Right cardiac atrium (tissue), 5 donors: ENCODE measurements at regions not wholly inside any gene's neighbourhood (a gene's known extent, or its start where the extent isn't known, plus 50 kb on each side); places are given as distances from the start of the nearest gene placed in this dataset.

ENCODE experiments used
- ATAC-seq, 2 donors: fragments of 200-7000 bp; cut with Tn5 transposase; one replicate each; pipeline versions ENCODE4 v1.8.0 to v1.9.1; 2020; ENCODE audit warnings: moderate library complexity in 2 of 2, mild to moderate bottlenecking in 1 of 2
- DNase-seq, 3 donors: peaks; one replicate each; pipeline ENCODE4 v3.0.0-alpha.2; 2020
- H3K27ac ChIP-seq: one replicate; pipeline ENCODE4 v1.5.1; 2013; ENCODE audit warnings: mild to moderate bottlenecking, low read length, control low read depth, moderate library complexity
- H3K27me3 ChIP-seq: one replicate; pipeline ENCODE4 v1.6.1; 2013; ENCODE audit not compliant: control insufficient read depth, insufficient read depth
- H3K4me1 ChIP-seq: one replicate; pipeline ENCODE4 v1.6.1; 2013; ENCODE audit warnings: low read length; ENCODE audit not compliant: control insufficient read depth, insufficient read depth
- H3K4me3 ChIP-seq: one replicate; pipeline ENCODE4 v1.5.1; 2013; ENCODE audit warnings: low read length, control low read depth
- H3K9me3 ChIP-seq: one replicate; pipeline ENCODE4 v1.6.1; 2013; ENCODE audit warnings: low read length; ENCODE audit not compliant: control insufficient read depth
- WGBS: extraction: QIAGEN DNeasy Blood & Tissue Kit; methylation state at CpG from one replicate; pipeline ENCODE4 v1.1.7; 2013; 5-methylcytosine and 5-hydroxymethylcytosine counted together
- intact Hi-C, 4 donors: fragments of 100-400 bp; cut with DNase I; formaldehyde crosslinking; loops; one replicate each; pipeline versions ENCODE4 v1.11.0 to v1.14.0; 2022 to 2023
- donor health status: healthy with polysubstance abuse.
- donor health status: DM: no; HTN: yes; CAD: no.
- donor health status: DM: no; HTN: no; CAD: no.
- donor health status: DM: no; HTN: yes; CAD: no; lungs with severe emphysema.
- donor health status: DM: yes; HTN: yes; CAD: no.

DNA sequence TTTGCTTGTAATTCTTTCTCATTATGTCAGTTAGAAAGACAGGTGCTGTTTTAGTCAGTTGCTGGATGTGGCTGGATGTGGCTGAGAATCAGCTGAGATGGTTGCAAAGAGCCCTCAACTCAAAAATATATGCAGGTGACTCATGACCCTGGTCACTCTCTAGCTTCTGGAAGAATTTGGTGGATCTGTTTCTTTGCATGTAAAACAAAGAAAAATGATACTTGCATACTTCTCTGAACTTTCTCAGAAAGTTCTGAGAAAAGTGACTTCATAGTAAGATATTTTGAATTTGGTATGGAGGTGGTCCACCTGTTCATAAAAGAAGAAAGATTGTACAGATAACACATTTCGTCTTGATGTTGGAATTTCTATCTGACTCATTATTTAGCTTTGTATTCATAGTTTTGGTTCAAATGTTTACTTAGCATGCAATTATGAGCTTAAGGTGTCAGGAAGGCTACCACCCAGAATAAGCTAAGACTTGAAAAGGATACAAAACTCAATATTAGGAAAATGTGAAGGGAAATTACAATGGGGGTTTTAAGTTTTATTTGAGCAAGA lies 163.2 kb upstream of the OLIG3 start:
- ATAC-seq (no peak), DNase-seq (no peak)
- Histone ChIP-seq H3K27ac (no peak overlapping the region), H3K9me3 (peaks cover 8% of the 10 kb centered on the region), H3K4me3 (no peak overlapping the region), H3K27me3 (no peaks in the 10 kb centered on the region), H3K4me1 (no peaks in the 10 kb centered on the region)
- WGBS: 72% methylated on average over 1 of the region's 1 CpG
- intact Hi-C loops: no loop called here

DNA sequence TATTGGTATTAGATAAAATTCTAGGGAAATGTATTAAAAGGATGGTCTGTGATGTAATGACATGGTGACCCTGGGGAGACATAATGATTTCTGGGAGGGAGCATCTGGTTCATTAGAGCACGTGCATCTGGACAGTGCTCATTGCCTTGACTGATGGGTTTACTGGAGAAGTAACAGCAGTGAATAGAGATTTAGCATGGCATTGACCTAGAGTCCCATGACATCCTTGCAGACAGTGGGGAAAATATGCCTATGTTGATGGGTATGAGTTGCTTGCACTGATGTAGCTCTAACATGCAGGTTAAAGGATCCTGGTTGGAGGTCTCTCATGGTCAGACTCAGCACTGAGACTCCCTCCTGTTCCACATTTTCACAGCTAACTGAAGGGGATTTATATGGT lies 164.1 kb upstream of the OLIG3 start:
- Histone ChIP-seq H3K27me3 (no peaks in the 10 kb centered on the region), H3K9me3 (peaks cover 5% of the 10 kb centered on the region), H3K4me3 (no peak overlapping the region), H3K27ac (no peak overlapping the region), H3K4me1 (no peaks in the 10 kb centered on the region)
- WGBS: 71% methylated on average over 1 of the region's 1 CpG
- DNase-seq: no peak
- intact Hi-C loops: no loop called here
- no peak for ATAC-seq

DNA sequence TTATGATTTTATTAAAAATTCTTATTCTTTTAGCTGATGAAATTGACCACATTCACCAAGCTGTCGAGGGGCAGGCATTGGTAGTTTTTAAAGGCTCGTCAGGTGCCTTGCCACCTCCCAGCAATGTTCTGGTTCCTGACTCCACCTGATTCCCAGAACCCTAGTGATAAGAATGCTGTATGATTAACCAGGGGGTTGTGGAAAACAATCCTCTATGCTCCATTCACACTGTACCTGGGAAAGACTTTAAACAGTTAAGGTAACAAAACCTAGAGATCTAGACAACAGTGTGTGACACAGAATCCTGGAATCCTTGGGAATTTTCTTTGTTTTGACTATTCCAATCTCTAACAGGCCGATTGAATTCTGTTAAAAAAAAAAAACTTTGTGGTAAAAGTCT lies 165.7 kb upstream of the OLIG3 start:
- Histone ChIP-seq H3K27ac (no peak overlapping the region), H3K4me3 (no peak overlapping the region), H3K4me1 (no peaks in the 10 kb centered on the region), H3K27me3 (no peaks in the 10 kb centered on the region), H3K9me3 (peaks cover 3% of the 10 kb centered on the region)
- WGBS: 76% methylated on average over 3 of the region's 3 CpGs
- ATAC-seq: no peak
- intact Hi-C loops: no loop called here
- DNase-seq: no peak

DNA sequence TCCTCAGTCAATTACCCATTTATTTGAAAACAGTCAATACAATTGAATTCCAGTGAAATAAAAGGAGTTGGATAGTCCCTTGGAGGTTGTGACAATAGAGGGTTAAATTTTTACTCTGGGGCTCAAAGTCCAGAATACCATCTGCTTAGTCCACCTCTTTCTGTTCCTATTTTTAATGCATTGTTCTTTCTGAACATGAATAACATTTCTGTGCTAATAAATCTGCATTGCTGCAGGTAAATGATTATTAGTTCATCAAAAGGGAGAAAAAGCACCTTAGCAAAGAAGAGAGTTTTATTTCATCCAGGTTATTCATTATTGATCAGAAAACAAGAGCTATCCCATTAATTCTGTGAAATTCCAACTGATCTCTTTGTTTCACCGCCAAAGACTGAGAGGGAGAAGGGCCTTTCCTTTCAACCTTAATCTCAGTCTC lies 166.1 kb upstream of the OLIG3 start:
- Histone ChIP-seq H3K27me3 (no peaks in the 10 kb centered on the region), H3K27ac (no peak overlapping the region), H3K9me3 (peaks cover 3% of the 10 kb centered on the region), H3K4me3 (no peak overlapping the region), H3K4me1 (no peaks in the 10 kb centered on the region)
- ATAC-seq: no peak
- WGBS: 78% methylated on average over 1 of the region's 1 CpG
- DNase-seq: no peak
- intact Hi-C loops: no loop called here

DNA sequence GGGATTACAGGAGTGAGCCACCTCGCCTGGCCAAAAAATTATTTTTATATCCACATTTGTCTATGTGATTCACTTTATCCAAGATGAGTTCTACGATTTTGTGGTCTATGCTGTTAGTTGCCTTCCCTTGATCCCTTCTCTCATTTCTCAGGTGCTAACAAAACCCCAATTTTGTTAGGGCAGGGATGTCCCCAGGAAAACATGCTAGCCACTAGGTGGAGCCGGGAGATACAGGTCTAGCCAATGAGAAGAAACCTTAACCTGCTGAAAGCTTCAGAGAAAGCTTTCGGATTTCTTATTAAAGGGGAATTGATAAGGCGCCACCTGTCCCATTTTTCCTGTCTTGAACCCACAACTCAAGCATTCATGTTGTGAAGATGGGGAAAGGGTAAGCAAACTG lies 167.4 kb upstream of the OLIG3 start:
- ATAC-seq (no peak), DNase-seq (peak in 2 of 3 donors; percentile 22 to 54)
- H3K9me3 ChIP-seq: no peaks in the 10 kb centered on the region
- intact Hi-C loops: no loop called here
- no peaks in the 10 kb centered on the region for H3K4me1 ChIP-seq
- H3K27me3 ChIP-seq: no peaks in the 10 kb centered on the region
- H3K4me3 ChIP-seq: no peak overlapping the region
- H3K27ac ChIP-seq: no peak overlapping the region
- WGBS: 81% methylated on average over 5 of the region's 5 CpGs

DNA sequence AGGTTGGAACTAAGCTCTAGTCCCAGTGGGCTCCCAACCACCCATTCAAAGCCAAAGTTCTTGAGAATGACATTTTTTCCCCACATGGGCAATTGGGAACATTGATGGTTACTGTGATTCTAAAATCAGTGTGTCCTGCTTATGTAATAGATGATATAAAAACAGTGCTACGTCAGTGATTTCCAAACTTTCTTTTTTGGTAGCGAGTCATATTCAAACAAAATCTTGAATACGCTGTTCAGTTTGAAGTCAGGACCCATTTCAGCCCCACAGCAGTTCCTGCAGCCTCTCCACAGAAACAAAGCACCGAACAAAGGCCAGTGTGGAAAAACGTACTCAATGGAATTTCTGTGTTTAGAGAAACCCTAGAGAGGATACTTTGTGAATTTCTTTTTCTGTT lies 170.0 kb upstream of the OLIG3 start:
- WGBS: 59% methylated on average over 5 of the region's 5 CpGs
- Histone ChIP-seq H3K9me3 (no peaks in the 10 kb centered on the region), H3K27ac (no peak overlapping the region), H3K4me1 (no peaks in the 10 kb centered on the region), H3K27me3 (no peaks in the 10 kb centered on the region), H3K4me3 (no peak overlapping the region)
- ATAC-seq (no peak), DNase-seq (no peak)
- intact Hi-C loops: no loop called here

DNA sequence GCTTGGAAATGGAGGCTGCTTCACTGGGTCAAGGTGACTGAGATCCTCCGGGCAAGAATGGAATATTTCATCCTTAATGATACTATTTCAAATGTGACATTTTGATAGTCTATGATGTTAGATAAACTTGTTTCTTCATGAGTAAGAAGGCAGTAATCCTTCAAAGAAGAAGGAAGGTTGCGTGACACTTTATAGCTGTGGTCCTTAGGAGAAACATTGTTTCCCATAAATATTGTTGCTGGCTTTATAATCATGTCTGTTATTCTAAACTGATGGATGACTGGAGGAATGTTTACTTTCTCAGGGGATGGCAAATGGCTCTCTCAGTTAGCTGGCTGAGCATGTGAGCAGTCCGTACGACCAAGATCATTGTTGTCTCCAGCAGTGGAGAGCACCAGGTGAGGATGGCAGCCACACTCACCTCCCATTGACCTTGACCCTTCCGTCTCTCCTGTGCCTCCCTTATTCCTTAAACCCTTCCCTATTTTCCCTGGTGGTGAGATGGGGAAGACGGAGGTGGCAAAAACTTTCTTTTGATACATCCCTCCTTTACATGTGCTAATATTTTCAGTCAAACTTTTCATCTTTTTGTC lies 171.2 kb upstream of the OLIG3 start:
- no peaks in the 10 kb centered on the region for H3K27me3 ChIP-seq
- H3K9me3 ChIP-seq: no peaks in the 10 kb centered on the region
- H3K4me1 ChIP-seq: no peaks in the 10 kb centered on the region
- no peak overlapping the region for H3K27ac ChIP-seq
- no peak overlapping the region for H3K4me3 ChIP-seq
- intact Hi-C loops: no loop called here
- 82% methylated on average over 6 of the region's 6 CpGs for WGBS
- ATAC-seq (no peak), DNase-seq (no peak)

DNA sequence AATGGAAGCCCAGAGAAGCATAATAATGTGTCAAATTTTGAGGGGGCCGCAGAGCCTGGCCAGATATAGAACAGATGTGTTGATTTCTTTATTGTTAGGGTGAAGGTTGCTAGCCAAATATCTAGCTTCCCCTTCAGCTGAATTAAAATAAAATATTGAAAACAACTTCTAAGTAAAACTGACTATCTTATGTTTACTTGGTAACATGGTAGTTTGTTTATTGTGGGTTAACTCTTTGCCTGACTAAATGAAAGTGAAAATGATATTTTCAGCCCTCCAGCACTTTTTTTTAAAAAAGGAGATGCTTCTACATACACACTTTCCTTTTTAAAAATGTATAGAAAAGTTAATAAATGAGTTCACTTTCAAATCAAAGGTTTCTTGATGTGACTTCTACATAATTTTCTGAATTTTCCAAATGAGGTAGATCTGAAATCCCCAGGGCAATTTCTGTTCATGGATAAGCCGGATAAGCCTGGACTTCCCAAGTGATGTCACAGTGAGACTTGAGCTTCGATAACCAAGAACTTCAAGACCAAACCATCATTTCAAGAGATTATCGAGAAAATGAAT lies 172.1 kb upstream of the OLIG3 start:
- Histone ChIP-seq H3K4me3 (no peak overlapping the region), H3K27me3 (no peaks in the 10 kb centered on the region), H3K27ac (no peak overlapping the region), H3K9me3 (no peaks in the 10 kb centered on the region), H3K4me1 (no peaks in the 10 kb centered on the region)
- ATAC-seq: no peak
- intact Hi-C loops: no loop called here
- DNase-seq: no peak
- WGBS: 58% methylated on average over 4 of the region's 4 CpGs

DNA sequence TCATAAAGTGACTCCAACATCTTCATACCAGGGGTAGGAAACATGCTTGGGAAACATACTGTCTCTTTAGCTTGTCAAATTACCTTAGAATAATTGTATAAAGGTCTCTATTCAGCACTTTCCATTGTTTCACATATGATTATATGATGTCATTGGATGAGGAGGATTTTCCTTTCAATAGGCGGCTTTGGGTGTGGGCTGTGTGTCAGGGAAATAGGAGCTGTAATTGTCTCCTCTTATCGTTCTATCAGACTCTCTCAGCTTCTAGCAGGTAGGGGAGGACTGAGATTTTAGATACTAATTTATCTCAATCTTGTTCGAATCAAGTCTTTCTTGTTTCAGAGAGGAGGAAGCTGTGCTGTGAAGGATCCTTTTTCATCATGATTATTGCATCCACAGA lies 179.4 kb upstream of the OLIG3 start:
- intact Hi-C loops: no loop called here
- H3K4me1 ChIP-seq: no peaks in the 10 kb centered on the region
- no peaks in the 10 kb centered on the region for H3K27me3 ChIP-seq
- no peaks in the 10 kb centered on the region for H3K9me3 ChIP-seq
- WGBS: 54% methylated on average over 3 of the region's 3 CpGs
- DNase-seq (no peak), ATAC-seq (no peak)
- no peak overlapping the region for H3K27ac ChIP-seq
- no peak overlapping the region for H3K4me3 ChIP-seq

DNA sequence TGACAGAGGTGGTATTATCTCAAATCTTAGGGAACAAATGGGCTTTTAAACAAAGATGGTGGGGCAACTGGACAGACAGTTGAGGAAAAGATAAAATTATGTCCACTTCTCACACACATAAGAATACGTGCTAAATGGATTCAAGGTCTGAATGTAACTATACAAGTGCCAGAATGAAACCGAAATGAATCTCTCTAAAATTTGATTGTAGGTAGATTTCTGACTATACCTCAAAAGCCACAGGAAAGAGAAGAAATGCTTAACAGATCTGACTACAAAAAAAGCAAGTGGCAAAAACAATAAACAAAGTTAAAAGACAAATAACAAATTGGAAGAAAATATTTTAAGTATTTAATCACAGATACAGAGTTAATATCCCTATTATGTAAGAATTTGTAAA lies 182.7 kb upstream of the OLIG3 start:
- Histone ChIP-seq H3K4me1 (no peaks in the 10 kb centered on the region), H3K27ac (no peak overlapping the region), H3K9me3 (no peaks in the 10 kb centered on the region), H3K27me3 (no peaks in the 10 kb centered on the region), H3K4me3 (no peak overlapping the region)
- intact Hi-C loops: no loop called here
- DNase-seq: no peak
- WGBS: 92% methylated on average over 2 of the region's 2 CpGs
- ATAC-seq: no peak

DNA sequence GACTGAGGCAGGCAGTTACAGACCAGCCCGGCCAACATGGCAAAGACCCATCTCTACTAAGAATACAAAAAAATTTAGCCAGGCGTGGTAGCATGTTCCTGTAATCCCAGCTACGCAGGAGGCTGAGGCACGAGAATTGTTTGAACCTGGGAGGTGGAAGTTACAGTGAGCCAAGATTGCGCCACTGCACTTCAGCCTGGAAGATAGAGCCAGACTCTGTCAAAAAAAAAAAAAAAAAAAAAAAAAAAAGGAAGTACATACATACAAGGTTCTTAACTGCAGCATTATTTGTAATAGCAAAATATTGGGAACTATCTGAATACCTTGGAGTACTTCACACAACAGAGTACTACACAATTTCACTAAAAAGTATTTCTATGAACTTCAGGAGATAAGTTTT lies 183.5 kb upstream of the OLIG3 start:
- 75% methylated on average over 5 of the region's 5 CpGs for WGBS
- no peak for ATAC-seq

DNA sequence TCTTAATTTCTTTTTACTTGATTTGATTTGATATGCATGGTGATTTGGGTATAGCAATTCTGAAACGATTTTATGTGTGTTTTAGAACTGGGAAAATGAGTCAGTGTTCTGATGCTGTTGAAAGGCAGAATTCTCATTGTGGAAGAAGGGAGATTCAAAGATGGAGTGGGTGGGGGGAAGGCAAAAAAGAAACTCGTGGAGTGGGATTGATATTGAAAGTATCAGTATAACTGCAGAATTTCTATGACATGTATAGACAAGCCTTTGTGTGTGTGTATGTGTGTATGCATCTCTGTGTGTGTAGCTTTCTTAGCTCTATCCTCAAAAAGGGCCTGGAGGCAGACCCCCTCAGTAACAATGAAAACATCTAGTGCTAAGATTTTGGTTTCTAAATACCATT lies 184.3 kb upstream of the OLIG3 start:
- 73% methylated on average over 2 of the region's 2 CpGs for WGBS
- DNase-seq (no peak), ATAC-seq (no peak)
- no peaks in the 10 kb centered on the region for H3K27me3 ChIP-seq
- no peaks in the 10 kb centered on the region for H3K9me3 ChIP-seq
- H3K4me1 ChIP-seq: no peaks in the 10 kb centered on the region
- intact Hi-C loops: no loop called here
- no peak overlapping the region for H3K4me3 ChIP-seq
- no peak overlapping the region for H3K27ac ChIP-seq

More for the DNA sequence above, 183.5 kb upstream of the OLIG3 start:
- Histone ChIP-seq H3K9me3 (no peaks in the 10 kb centered on the region), H3K27ac (no peak overlapping the region), H3K4me1 (no peaks in the 10 kb centered on the region), H3K4me3 (no peak overlapping the region), H3K27me3 (no peaks in the 10 kb centered on the region)
- intact Hi-C loops: no loop called here
- DNase-seq: peak; percentile 27 to 75 (median 67)
